Kidney tubule cell (primary cell): ENCODE measurements at regions not wholly inside any gene's neighbourhood (a gene's known extent, or its start where the extent isn't known, plus 50 kb on each side); places are given as distances from the start of the nearest gene placed in this dataset.

Experiments
- DNase-seq: peaks from one replicate; pipeline ENCODE4 v3.0.0-alpha.2; 2018; ENCODE audit warnings: low spot score

GRCh38 chr11:20311444-20311843, 52.1 kb upstream of the HTATIP2 start:
- DNase-seq: peak; percentile 8

GRCh38 chr11:20310596-20311394, 52.7 kb upstream of the HTATIP2 start:
- DNase-seq: no peak

GRCh38 chr11:20310137-20310536, 53.4 kb upstream of the HTATIP2 start:
- no peak for DNase-seq

GRCh38 chr11:20309231-20310025, 54.1 kb upstream of the HTATIP2 start:
- no peak for DNase-seq

GRCh38 chr11:20308601-20309000, 54.9 kb upstream of the HTATIP2 start:
- no peak for DNase-seq

GRCh38 chr11:20303391-20303965, 60.0 kb upstream of the HTATIP2 start:
- DNase-seq: no peak

- DNase-seq: no peak
These were observed 69.5 kb upstream of the HTATIP2 start for GRCh38 chr11:20293992-20294391.

- no peak for DNase-seq
These were observed 70.0 kb upstream of the HTATIP2 start for GRCh38 chr11:20293531-20293930.

GRCh38 chr11:20289732-20290131, 73.8 kb upstream of the HTATIP2 start:
- no peak for DNase-seq

GRCh38 chr11:20283475-20283874, 80.0 kb upstream of the HTATIP2 start:
- DNase-seq: no peak

GRCh38 chr11:20278727-20279126, 84.8 kb upstream of the HTATIP2 start:
- DNase-seq: no peak

GRCh38 chr11:20277014-20277413, 86.5 kb upstream of the HTATIP2 start:
- DNase-seq: no peak

- DNase-seq: peak; percentile 85
These were observed 87.2 kb upstream of the HTATIP2 start for GRCh38 chr11:20275987-20276965.

GRCh38 chr11:20274031-20274430, 89.5 kb upstream of the HTATIP2 start:
- DNase-seq: no peak

- no peak for DNase-seq
These were observed 101.3 kb upstream of the DBX1 start for GRCh38 chr11:20261526-20261925.

- DNase-seq: no peak
These were observed 100.0 kb upstream of the DBX1 start for GRCh38 chr11:20260307-20260706.

GRCh38 chr11:20259506-20259905, 99.2 kb upstream of the DBX1 start:
- DNase-seq: peak; percentile 5

GRCh38 chr11:20258376-20258895, 98.2 kb upstream of the DBX1 start:
- DNase-seq: no peak

- DNase-seq: no peak
These were observed 96.7 kb upstream of the DBX1 start for GRCh38 chr11:20256925-20257324.

- DNase-seq: no peak
These were observed 93.5 kb upstream of the DBX1 start for GRCh38 chr11:20253796-20254195.

- no peak for DNase-seq
These were observed 91.2 kb upstream of the DBX1 start for GRCh38 chr11:20251496-20251895.
